Activated T-cell treated with anti-CD3 and anti-CD28 coated beads, Interleukin-2, amount 50 U/mL, for 24 hours (primary cell): ENCODE measurements at regions not wholly inside any gene's neighbourhood (a gene's known extent, or its start where the extent isn't known, plus 50 kb on each side); places are given as distances from the start of the nearest gene placed in this dataset.
"Not testable (repeated sequence)": the region's sequence is repeated elsewhere in the genome, so short reads cannot be mapped to it uniquely, and the experiment has no call there.

Experiments
- DNase-seq: peaks from one replicate; pipeline ENCODE4 v3.0.0-alpha.2; 2020
- H3K27ac Mint-ChIP-seq: 2 replicates; pipeline ENCODE4 v1.8.0; 2020; ENCODE audit warnings: mild to moderate bottlenecking, mixed read lengths
- H3K27me3 Mint-ChIP-seq: 2 replicates; pipeline ENCODE4 v1.8.0; 2020; ENCODE audit warnings: mixed read lengths
- H3K36me3 Mint-ChIP-seq: 2 replicates; pipeline ENCODE4 v1.8.0; 2020; ENCODE audit warnings: low read depth, mixed read lengths
- H3K4me1 Mint-ChIP-seq: 2 replicates; pipeline ENCODE4 v1.8.0; 2020; ENCODE audit warnings: low read depth, mixed read lengths
- H3K4me3 Mint-ChIP-seq: 2 replicates; pipeline ENCODE4 v1.8.0; 2020; ENCODE audit warnings: mild to moderate bottlenecking, moderate library complexity, mixed read lengths
- H3K9me3 Mint-ChIP-seq: 2 replicates; pipeline ENCODE4 v1.8.0; 2020; ENCODE audit warnings: mixed read lengths

- no peaks in the 10 kb centered on the region for H3K4me1 Mint-ChIP-seq
- no peak overlapping the region for H3K4me3 Mint-ChIP-seq
- no peaks in the 10 kb centered on the region for H3K36me3 Mint-ChIP-seq
- H3K9me3 Mint-ChIP-seq, result peaks cover 11% of the 10 kb centered on the region
- H3K27me3 Mint-ChIP-seq, result no peaks in the 10 kb centered on the region
- no peak for DNase-seq
- H3K27ac Mint-ChIP-seq, result no peak overlapping the region
Measured at GRCh38 chr2:57044931-57045635, 861.3 kb downstream of the CCDC85A start.

GRCh38 chr2:57049273-57049672 is 865.5 kb downstream of the CCDC85A start:
- H3K36me3 Mint-ChIP-seq, result no peaks in the 10 kb centered on the region
- H3K9me3 Mint-ChIP-seq, result no peaks in the 10 kb centered on the region
- no peak overlapping the region for H3K4me3 Mint-ChIP-seq
- no peak overlapping the region for H3K27ac Mint-ChIP-seq
- H3K27me3 Mint-ChIP-seq, result no peaks in the 10 kb centered on the region
- H3K4me1 Mint-ChIP-seq, result no peaks in the 10 kb centered on the region
- DNase-seq, result no peak

- no peak overlapping the region for H3K27ac Mint-ChIP-seq
- no peaks in the 10 kb centered on the region for H3K36me3 Mint-ChIP-seq
- H3K4me3 Mint-ChIP-seq, result no peak overlapping the region
- H3K4me1 Mint-ChIP-seq, result no peaks in the 10 kb centered on the region
- peaks cover 3% of the 10 kb centered on the region for H3K9me3 Mint-ChIP-seq
- DNase-seq, result no peak
- no peaks in the 10 kb centered on the region for H3K27me3 Mint-ChIP-seq
Measured at GRCh38 chr2:57050007-57050406, 866.2 kb downstream of the CCDC85A start.

- not testable (repeated sequence) for H3K27ac Mint-ChIP-seq, H3K27me3 Mint-ChIP-seq, H3K4me1 Mint-ChIP-seq, DNase-seq, H3K9me3 Mint-ChIP-seq, H3K36me3 Mint-ChIP-seq, H3K4me3 Mint-ChIP-seq
Measured at GRCh38 chr2:57066301-57066700, 882.5 kb downstream of the CCDC85A start.

GRCh38 chr2:57075226-57075625 is 891.4 kb downstream of the CCDC85A start:
- Mint-ChIP-seq H3K27me3 (no peaks in the 10 kb centered on the region), H3K36me3 (no peaks in the 10 kb centered on the region), H3K27ac (no peak overlapping the region), H3K4me3 (no peak overlapping the region), H3K9me3 (peaks cover 18% of the 10 kb centered on the region), H3K4me1 (no peaks in the 10 kb centered on the region)
- DNase-seq, result no peak

GRCh38 chr2:57080035-57080434 is 896.2 kb downstream of the CCDC85A start:
- H3K36me3 Mint-ChIP-seq, result no peaks in the 10 kb centered on the region
- no peaks in the 10 kb centered on the region for H3K4me1 Mint-ChIP-seq
- DNase-seq, result no peak
- H3K9me3 Mint-ChIP-seq, result peaks cover 19% of the 10 kb centered on the region
- no peaks in the 10 kb centered on the region for H3K27me3 Mint-ChIP-seq
- no peak overlapping the region for H3K4me3 Mint-ChIP-seq
- H3K27ac Mint-ChIP-seq, result no peak overlapping the region

- DNase-seq, result no peak
- Mint-ChIP-seq H3K27me3 (no peaks in the 10 kb centered on the region), H3K4me3 (no peak overlapping the region), H3K27ac (no peak overlapping the region), H3K36me3 (no peaks in the 10 kb centered on the region), H3K9me3 (peaks cover 17% of the 10 kb centered on the region), H3K4me1 (no peaks in the 10 kb centered on the region)
Measured at GRCh38 chr2:57084697-57085281, 901.0 kb downstream of the CCDC85A start.

- H3K9me3 Mint-ChIP-seq, result peaks cover 6% of the 10 kb centered on the region
- H3K4me3 Mint-ChIP-seq, result no peak overlapping the region
- no peaks in the 10 kb centered on the region for H3K36me3 Mint-ChIP-seq
- no peaks in the 10 kb centered on the region for H3K4me1 Mint-ChIP-seq
- H3K27ac Mint-ChIP-seq, result no peak overlapping the region
- no peak for DNase-seq
- no peaks in the 10 kb centered on the region for H3K27me3 Mint-ChIP-seq
Measured at GRCh38 chr2:57093020-57093419, 909.2 kb downstream of the CCDC85A start.

- Mint-ChIP-seq H3K36me3 (no peaks in the 10 kb centered on the region), H3K4me3 (no peak overlapping the region), H3K9me3 (peaks cover 16% of the 10 kb centered on the region), H3K27me3 (no peaks in the 10 kb centered on the region), H3K4me1 (no peaks in the 10 kb centered on the region), H3K27ac (no peak overlapping the region)
- DNase-seq, result no peak
Measured at GRCh38 chr2:57097855-57098254, 914.1 kb downstream of the CCDC85A start.

GRCh38 chr2:57100436-57100835 is 916.6 kb downstream of the CCDC85A start:
- peaks cover 16% of the 10 kb centered on the region for H3K9me3 Mint-ChIP-seq
- no peaks in the 10 kb centered on the region for H3K4me1 Mint-ChIP-seq
- H3K27ac Mint-ChIP-seq, result no peak overlapping the region
- no peaks in the 10 kb centered on the region for H3K36me3 Mint-ChIP-seq
- no peak for DNase-seq
- no peaks in the 10 kb centered on the region for H3K27me3 Mint-ChIP-seq
- no peak overlapping the region for H3K4me3 Mint-ChIP-seq

- no peaks in the 10 kb centered on the region for H3K4me1 Mint-ChIP-seq
- no peak overlapping the region for H3K27ac Mint-ChIP-seq
- H3K9me3 Mint-ChIP-seq, result peaks cover 21% of the 10 kb centered on the region
- H3K36me3 Mint-ChIP-seq, result no peaks in the 10 kb centered on the region
- H3K27me3 Mint-ChIP-seq, result no peaks in the 10 kb centered on the region
- H3K4me3 Mint-ChIP-seq, result no peak overlapping the region
- DNase-seq, result no peak
Measured at GRCh38 chr2:57105694-57106093, 921.9 kb downstream of the CCDC85A start.

GRCh38 chr2:57107353-57107752 is 923.6 kb downstream of the CCDC85A start:
- H3K4me1 Mint-ChIP-seq, result no peaks in the 10 kb centered on the region
- H3K36me3 Mint-ChIP-seq, result no peaks in the 10 kb centered on the region
- peaks cover 25% of the 10 kb centered on the region for H3K9me3 Mint-ChIP-seq
- H3K27ac Mint-ChIP-seq, result no peak overlapping the region
- H3K4me3 Mint-ChIP-seq, result no peak overlapping the region
- H3K27me3 Mint-ChIP-seq, result no peaks in the 10 kb centered on the region
- no peak for DNase-seq

- no peaks in the 10 kb centered on the region for H3K4me1 Mint-ChIP-seq
- H3K4me3 Mint-ChIP-seq, result no peak overlapping the region
- H3K27me3 Mint-ChIP-seq, result no peaks in the 10 kb centered on the region
- DNase-seq, result no peak
- no peaks in the 10 kb centered on the region for H3K36me3 Mint-ChIP-seq
- peaks cover 33% of the 10 kb centered on the region for H3K9me3 Mint-ChIP-seq
- no peak overlapping the region for H3K27ac Mint-ChIP-seq
Measured at GRCh38 chr2:57111531-57111930, 927.7 kb downstream of the CCDC85A start.

- H3K4me3 Mint-ChIP-seq, result no peak overlapping the region
- H3K4me1 Mint-ChIP-seq, result no peaks in the 10 kb centered on the region
- H3K27ac Mint-ChIP-seq, result no peak overlapping the region
- H3K36me3 Mint-ChIP-seq, result no peaks in the 10 kb centered on the region
- no peak for DNase-seq
- peaks cover 11% of the 10 kb centered on the region for H3K9me3 Mint-ChIP-seq
- H3K27me3 Mint-ChIP-seq, result no peaks in the 10 kb centered on the region
Measured at GRCh38 chr2:57119141-57119540, 927.5 kb upstream of the VRK2 start.

GRCh38 chr2:57126410-57126809 is 920.2 kb upstream of the VRK2 start:
- Mint-ChIP-seq H3K27ac (no peak overlapping the region), H3K36me3 (no peaks in the 10 kb centered on the region), H3K4me3 (no peak overlapping the region), H3K4me1 (no peaks in the 10 kb centered on the region), H3K27me3 (no peaks in the 10 kb centered on the region), H3K9me3 (peaks cover 8% of the 10 kb centered on the region)
- no peak for DNase-seq
